Fibroblast of skin of left quadriceps (primary cell): ENCODE measurements at regions not wholly inside any gene's neighbourhood (a gene's known extent, or its start where the extent isn't known, plus 50 kb on each side); places are given as distances from the start of the nearest gene placed in this dataset.
"Not testable (repeated sequence)": the region's sequence is repeated elsewhere in the genome, so short reads cannot be mapped to it uniquely, and the experiment has no call there.

Source experiments
- DNase-seq, 2 experiments: peaks; one replicate each; pipeline ENCODE4 v3.0.0-alpha.2; 2013; ENCODE audit warnings: low read depth in 2 of 2

- no peak for DNase-seq
These were observed 64.0 kb downstream of the GPRASP3 start for GRCh38 chrX:102784550-102784949.

DNA sequence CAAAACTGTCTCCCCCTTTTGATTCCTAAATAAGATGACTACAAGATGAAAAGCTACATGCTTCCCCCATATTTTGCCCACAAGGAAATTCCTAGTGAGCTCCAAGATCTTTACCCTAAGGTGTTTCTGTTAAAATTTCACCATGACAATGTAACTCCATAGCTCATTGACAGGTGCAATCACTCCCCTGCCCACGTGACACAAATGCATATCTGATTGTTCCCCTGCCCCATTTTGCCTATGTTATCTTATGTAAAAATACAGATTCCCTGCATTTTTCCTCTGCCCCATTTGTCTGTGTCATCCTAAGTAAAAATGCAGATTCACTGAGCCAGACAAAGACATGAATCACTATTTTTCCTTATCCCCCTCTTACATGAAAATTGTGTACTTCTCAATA lies 66.7 kb downstream of the GPRASP3 start:
- DNase-seq = no peak

DNA sequence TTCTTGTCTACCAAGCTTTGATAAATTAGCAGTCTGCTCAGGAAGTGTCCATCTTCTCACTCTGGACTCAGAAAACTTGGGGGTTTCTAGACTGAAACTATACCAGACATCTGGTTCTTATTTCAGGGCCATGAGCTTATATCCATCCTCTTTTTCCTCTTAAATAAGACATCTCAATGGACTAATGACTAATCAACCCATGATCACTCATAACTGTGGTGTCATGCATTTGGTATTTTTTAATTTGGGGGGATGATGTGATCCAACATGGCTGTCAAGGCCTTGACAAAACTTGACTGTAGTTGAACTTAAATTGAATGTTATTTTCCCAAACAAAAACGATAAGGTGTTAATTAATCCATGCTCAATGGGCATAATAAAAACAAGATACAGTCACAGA lies 87.8 kb downstream of the GPRASP3 start:
- DNase-seq = peak; percentile 16 to 21

DNA sequence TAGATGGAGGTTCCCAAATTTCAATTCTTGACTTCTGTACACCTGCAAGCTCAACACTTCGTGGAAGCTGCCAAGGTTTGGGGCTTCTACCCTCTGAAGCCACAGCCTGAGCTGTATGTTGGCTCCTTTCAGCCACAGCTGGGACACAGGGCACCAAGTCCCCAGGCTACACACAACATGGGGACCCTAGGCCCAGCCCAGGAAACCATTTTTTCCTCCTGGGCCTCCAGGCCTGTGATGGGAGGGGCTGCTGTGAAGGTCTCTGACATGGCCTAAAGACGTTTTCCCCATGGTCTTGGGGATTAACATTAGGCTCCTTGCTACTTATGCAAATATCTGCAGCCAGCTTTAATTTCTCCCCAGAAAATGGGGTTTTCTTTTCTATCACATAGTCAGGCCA lies 97.7 kb downstream of the GPRASP3 start:
- DNase-seq = not testable (repeated sequence)

DNA sequence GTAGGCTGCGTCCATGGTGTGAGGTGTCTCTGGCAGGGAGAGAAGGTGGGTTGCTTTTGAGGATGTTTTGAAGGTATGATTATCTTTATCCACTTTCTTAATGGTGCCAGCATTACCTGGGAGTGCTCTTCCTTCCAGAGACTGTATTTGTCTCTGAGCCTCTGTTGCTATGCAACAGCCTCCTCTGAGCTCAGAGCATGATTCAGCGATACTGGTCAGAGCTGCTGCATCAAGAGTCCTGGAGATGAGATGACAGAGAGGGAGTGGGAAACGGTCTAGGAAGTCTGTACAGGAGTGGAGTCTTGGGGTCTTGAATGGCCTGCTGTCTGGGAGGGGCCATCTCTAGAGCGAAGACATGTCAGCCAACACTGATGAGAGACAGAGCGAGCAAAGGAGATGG lies 104.4 kb upstream of the RAB40AL start:
- DNase-seq = peak in 1 of 2 experiments; percentile 20

DNA sequence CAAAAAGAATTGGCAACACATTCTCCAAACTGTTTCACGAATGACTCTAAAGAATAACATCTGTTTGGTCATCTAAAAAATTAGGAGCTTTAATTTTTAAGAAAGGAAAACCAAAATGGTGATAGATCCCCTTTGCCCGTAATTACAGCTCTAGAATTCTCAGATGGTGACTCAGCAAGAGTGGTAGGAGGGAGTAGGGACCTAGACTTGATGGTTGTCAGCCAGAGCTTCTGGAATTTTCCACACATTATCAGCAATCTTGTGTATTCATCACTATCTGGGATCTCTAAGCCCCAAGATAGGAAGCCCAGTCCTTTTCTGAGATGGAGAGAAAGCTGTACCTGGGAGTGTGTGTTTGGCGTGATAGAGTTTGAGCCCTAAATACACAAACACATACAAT lies 103.9 kb upstream of the RAB40AL start:
- DNase-seq = no peak

DNA sequence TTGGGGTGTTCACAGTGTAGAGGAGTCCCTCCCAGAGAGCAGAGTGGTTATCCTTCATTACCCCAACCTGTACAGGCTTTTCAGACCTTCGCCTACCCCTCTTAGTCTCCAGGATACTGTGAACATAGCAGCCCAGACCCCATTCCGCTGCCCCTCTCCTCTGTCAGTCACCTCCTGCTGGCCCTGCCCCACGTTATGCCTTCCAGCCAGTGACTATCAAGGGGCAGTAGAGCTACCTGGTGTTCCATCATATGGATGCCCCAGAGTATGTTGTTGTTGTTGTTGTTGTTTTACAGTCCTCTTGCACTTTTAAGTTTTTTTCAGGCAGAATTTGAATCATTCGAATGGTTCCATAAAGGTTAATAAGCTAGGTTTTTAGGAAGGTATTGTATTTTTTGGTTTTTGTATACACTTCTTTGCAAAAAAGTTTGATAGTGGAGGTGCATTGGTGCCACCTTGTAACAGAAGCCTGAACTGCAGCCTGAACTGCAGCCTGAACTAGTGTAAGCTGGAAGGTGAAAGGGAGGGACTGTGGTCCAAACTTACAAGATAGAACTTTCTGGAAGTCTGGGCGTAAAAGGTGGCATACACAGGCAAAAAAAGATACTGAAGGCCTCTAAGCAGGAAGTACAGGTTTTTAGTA lies 101.4 kb upstream of the RAB40AL start:
- no peak for DNase-seq

DNA sequence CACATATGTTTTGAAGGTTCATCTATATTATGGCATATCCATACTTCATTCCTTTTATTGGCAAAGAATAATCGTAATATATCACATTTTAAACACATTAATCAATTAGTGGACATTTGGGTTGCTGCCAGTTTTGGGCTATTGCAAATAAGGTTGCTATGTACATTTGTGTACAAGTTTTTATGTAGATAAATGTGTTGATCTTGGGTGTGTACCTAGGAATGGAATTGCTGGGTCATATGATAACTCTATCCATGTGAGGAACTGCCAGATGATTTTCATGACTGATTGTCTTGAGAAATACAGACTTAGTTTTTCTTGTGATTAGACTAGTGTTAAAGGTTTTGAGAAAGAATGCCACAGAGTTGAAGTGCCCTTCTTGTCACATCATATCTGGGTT lies 99.2 kb upstream of the RAB40AL start:
- no peak for DNase-seq

- no peak for DNase-seq
These were observed 96.0 kb upstream of the RAB40AL start for GRCh38 chrX:102840871-102841705.

- DNase-seq = no peak
These were observed 95.4 kb upstream of the RAB40AL start for GRCh38 chrX:102841706-102842003.

- no peak for DNase-seq
These were observed 92.1 kb upstream of the RAB40AL start for GRCh38 chrX:102845020-102845419.

- DNase-seq = no peak
These were observed 90.4 kb upstream of the RAB40AL start for GRCh38 chrX:102846544-102847236.

- no peak for DNase-seq
These were observed 89.7 kb upstream of the RAB40AL start for GRCh38 chrX:102847362-102847761.

DNA sequence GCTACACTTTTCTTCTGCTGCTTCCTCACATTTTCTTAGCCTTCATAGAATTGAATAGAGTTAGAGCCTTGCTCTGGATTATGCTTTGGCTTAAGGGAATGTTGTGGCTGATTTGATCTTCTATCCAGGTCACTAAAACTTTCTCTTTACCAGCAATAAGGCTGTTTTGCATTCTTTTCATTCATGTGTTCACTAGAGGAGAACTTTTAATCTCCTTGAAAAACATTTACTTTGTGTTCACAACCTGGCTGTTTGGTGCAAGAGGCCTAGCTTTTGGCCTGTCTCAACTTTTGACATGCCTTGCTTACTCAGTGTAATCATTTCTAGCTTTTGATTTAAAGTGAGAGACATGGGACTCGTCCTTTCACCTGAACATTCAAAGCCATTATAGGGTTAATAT lies 87.7 kb upstream of the RAB40AL start:
- no peak for DNase-seq

DNA sequence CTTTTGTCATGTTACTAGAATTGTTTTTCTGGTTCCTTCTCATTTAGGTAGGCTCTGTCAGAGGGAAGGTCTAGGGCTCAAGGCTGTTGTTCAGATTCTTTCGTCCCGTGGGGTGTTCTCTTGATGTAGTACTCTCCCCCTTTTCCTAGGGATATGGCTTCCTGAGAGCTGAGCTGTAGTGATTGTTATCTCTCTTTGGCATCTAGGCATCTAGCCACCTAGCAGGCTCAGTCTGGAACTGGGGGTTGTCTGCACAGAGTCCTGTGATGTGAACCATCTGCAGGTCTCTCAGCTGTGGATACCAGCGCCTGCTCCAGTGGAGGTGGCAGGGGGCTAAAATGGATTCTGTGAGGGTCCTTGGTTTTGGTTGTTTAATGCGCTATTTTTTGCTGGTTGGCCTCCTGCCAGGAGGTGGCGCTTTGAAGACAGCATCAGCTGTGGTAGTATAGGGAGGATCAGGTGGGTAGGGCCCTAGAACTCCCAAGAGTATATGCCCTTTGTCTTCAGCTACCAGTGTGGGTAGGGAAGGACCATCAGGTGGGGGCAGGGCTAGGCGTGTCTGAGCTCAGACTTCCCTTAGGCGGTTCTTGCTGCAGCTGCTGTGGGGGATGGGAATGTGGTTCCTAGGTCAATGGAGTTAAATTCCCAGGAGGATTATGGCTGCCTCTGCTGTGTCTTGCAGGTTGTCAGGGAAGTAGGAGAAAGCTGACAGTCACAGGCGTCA lies 78.1 kb upstream of the RAB40AL start:
- not testable (repeated sequence) for DNase-seq

GRCh38 chrX:102859550-102859871 lies 77.6 kb upstream of the RAB40AL start:
- no peak for DNase-seq

- no peak for DNase-seq
These were observed 76.8 kb upstream of the RAB40AL start for GRCh38 chrX:102860235-102860634.

GRCh38 chrX:102863735-102864134 lies 73.3 kb upstream of the RAB40AL start:
- peak; percentile 44 to 47 for DNase-seq

- no peak for DNase-seq
These were observed 70.0 kb upstream of the RAB40AL start for GRCh38 chrX:102866981-102867656.

GRCh38 chrX:102883491-102883890 lies 53.6 kb upstream of the RAB40AL start:
- no peak for DNase-seq
